SK-N-MC (cell line): ENCODE measurements at regions not wholly inside any gene's neighbourhood (a gene's known extent, or its start where the extent isn't known, plus 50 kb on each side); places are given as distances from the start of the nearest gene placed in this dataset.

Source experiments
- DNase-seq: peaks from one replicate; pipeline ENCODE4 v3.0.0-alpha.2; 2011; ENCODE audit warnings: low read depth, low spot score
- H3K27ac ChIP-seq: fragments of 200-600 bp; sonication (generic); 2 replicates; pipeline ENCODE4 v1.5.1; 2016; ENCODE audit warnings: mixed run types
- H3K36me3 ChIP-seq: fragments of 200-600 bp; sonication (generic); 2 replicates; pipeline ENCODE4 v1.6.1; 2017; ENCODE audit warnings: antibody characterized with exemption, low read length, mixed read lengths; ENCODE audit not compliant: insufficient read depth
- H3K4me3 ChIP-seq: fragments of 200-600 bp; sonication (generic); 2 replicates; pipeline ENCODE4 v1.5.1; 2016
- H3K9ac ChIP-seq: fragments of 200-600 bp; sonication (generic); 2 replicates; pipeline ENCODE4 v1.8.0; 2017; ENCODE audit warnings: mixed run types, mixed read lengths; ENCODE audit not compliant: insufficient read length
- H3K9me3 ChIP-seq: fragments of 200-600 bp; sonication (generic); 2 replicates; pipeline ENCODE4 v1.6.1; 2017; ENCODE audit warnings: low read depth, mild to moderate bottlenecking, antibody characterized with exemption, low read length, moderate library complexity, mixed read lengths
- EZH2 ChIP-seq: fragments of 200-600 bp; sonication (generic); IDR thresholded peaks from one replicate; pipeline ENCODE4 v1.6.1; 2017; ENCODE audit warnings: antibody characterized with exemption
- FOXP2 ChIP-seq: optimal IDR thresholded peaks from 2 replicates; pipeline ENCODE3; 2011; ENCODE audit warnings: mild to moderate bottlenecking, moderate library complexity; ENCODE audit not compliant: insufficient read depth; ENCODE audit errors: extremely low read length, control extremely low read depth
- POLR2AphosphoS5 ChIP-seq: IDR thresholded peaks from 2 replicates; pipeline ENCODE4 v1.6.1; 2012; ENCODE audit warnings: mild to moderate bottlenecking, low read depth, low read length, borderline replicate concordance

DNA sequence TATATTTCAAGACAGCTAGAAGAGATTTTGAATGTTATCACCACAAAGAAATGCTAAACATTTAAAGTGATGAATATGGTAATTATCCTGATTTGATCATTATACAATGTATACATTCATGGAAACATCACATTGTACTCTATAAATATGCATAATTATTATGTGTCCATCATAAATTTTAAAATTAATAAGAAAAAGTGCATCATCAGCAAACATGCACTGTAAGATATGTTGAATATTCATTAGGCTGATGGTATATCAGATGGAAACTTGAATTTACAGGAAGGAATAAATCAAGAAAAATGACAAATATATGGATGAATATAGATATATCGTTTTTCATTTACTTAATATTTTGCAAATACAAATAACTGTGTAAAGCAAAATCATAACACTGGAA lies 812.1 kb upstream of the INTU start:
- no peak overlapping the region for H3K9ac ChIP-seq
- H3K4me3 ChIP-seq, result peak overlapping the region; percentile 1; the same call in 1 of the 2 replicates
- H3K27ac ChIP-seq, result peak overlapping the region; percentile 92
- peaks cover 20% of the 10 kb centered on the region; the same call in 1 of the 2 replicates for H3K9me3 ChIP-seq
- no peak for TF ChIP-seq EZH2
- TF ChIP-seq POLR2AphosphoS5, result peak; percentile 41; the same call in 1 of the 2 replicates
- no peak for TF ChIP-seq FOXP2
- H3K36me3 ChIP-seq, result peaks cover 41% of the 10 kb centered on the region
- peak; percentile 84 for DNase-seq

DNA sequence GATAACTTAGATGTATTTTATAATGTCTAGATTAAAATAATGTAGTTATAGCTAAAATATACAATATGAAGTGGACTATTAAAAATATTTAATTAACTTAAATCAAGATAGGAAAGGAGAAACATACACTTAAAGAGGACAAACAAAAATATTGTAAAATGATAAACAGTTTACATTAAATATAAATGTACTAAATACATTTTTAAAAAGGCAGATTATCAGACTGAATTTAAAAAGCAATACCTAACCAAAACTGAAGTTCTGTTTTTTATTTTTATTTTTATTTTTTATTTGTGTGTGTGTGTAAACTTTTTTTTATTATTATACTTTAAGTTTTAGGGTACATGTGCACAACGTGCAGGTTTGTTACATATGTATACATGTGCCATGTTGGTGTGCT lies 811.6 kb upstream of the INTU start:
- no peak for TF ChIP-seq EZH2
- TF ChIP-seq POLR2AphosphoS5, result no peak
- TF ChIP-seq FOXP2, result no peak
- no peak overlapping the region for H3K4me3 ChIP-seq
- H3K27ac ChIP-seq, result peak overlapping the region; percentile 92
- DNase-seq, result no peak
- no peak overlapping the region for H3K9ac ChIP-seq
- peaks cover 20% of the 10 kb centered on the region; the same call in 1 of the 2 replicates for H3K9me3 ChIP-seq
- peaks cover 46% of the 10 kb centered on the region for H3K36me3 ChIP-seq

DNA sequence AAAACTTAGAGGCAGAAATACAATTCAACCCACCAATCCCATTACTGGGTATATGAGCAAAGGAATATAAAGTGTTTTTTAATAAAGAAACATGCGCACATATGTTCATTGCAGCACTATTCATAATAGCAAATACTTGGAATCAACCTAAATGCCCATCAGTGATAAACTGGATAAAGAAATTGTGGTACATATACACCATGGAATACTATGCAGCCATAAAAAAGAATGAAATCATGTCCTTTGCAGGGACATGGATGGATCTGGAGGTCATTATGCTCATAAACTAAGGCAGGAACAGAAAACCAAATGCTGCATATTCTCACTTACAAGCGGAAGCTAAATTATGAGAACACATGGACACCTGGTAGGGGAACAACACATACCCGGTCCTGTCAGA lies 807.7 kb upstream of the INTU start:
- Histone ChIP-seq H3K27ac (no peak overlapping the region), H3K36me3 (peaks cover 33% of the 10 kb centered on the region), H3K9ac (no peak overlapping the region), H3K9me3 (peaks cover 16% of the 10 kb centered on the region; the same call in 1 of the 2 replicates), H3K4me3 (no peak overlapping the region)
- DNase-seq, result no peak
- TF ChIP-seq EZH2, result no peak
- no peak for TF ChIP-seq POLR2AphosphoS5
- no peak for TF ChIP-seq FOXP2

DNA sequence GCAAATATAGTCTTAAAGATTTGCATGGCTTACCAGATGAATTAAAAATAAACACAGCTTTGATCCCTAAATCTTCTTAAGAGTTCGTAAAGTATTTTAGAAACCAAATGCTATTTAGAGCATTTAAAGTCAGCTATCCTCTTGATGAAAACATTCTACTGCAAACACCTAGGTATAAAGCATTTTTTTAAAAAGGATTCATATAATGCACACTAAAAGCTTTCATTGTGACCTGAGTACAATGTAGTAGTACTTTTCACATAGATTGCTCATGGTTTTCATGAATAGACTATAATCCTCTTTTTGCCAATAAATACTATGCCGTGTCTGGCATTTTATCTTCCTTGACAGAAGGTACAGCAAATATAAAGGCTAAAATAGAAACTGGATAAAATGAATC lies 805.1 kb upstream of the INTU start:
- peaks cover 48% of the 10 kb centered on the region for H3K36me3 ChIP-seq
- H3K9ac ChIP-seq, result no peak overlapping the region
- TF ChIP-seq FOXP2 (no peak), EZH2 (no peak), POLR2AphosphoS5 (no peak)
- no peak overlapping the region for H3K27ac ChIP-seq
- no peak overlapping the region for H3K4me3 ChIP-seq
- DNase-seq, result no peak
- H3K9me3 ChIP-seq, result peaks cover 17% of the 10 kb centered on the region; the same call in 1 of the 2 replicates

DNA sequence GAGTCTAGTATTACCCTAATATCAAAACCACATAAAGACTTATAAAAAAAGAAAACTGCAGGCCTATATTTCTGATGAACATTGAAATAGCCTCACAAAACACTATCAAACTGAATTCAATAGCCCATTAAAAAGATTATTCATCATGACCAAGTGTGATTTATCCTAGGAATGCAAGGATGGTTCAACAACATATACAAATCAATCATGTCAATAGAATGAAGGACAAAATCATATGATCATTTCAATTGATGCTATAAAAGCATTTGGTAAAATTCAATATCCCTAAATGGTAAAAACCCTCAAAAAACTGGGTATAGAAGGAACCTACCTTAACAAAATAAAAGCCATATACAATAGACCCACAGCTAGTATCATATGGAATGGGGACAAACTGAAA lies 797.9 kb upstream of the INTU start:
- Histone ChIP-seq H3K4me3 (no peak overlapping the region), H3K9me3 (peaks cover 12% of the 10 kb centered on the region; the same call in 1 of the 2 replicates), H3K27ac (no peak overlapping the region), H3K9ac (no peak overlapping the region), H3K36me3 (peaks cover 39% of the 10 kb centered on the region)
- no peak for DNase-seq
- TF ChIP-seq EZH2 (no peak), POLR2AphosphoS5 (no peak), FOXP2 (no peak)

DNA sequence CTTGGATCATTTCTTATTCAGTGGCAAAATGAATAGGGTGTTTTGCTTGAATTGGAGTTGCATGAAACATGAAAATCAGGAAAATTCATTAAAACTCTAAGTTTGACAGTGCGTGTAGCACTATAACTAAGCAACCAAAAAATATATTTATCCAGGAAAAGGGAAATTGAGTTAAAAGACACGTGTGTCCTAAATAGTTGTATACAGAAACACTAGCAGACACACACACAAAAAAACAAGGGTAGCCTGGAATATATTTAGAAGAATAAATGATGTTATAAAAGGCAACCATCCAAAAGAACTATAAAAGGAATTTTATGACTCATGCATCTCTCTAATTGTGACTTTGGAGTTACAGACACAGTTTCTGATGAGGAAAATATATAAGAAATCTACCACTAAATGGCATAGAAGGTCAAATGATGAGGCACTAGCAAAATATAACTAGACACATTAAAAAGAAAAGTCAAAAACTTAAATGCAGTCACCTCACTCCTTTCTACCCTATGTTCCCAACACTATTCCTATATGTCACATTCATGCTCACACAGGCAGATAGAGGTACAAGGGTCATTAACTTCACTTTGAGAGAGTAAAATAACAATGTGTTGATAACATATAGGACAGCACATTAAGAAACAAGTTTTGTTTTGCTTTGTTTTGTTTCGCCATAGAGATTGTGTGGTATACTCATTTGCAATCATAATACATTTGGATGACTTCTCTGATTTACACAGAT lies 793.6 kb upstream of the INTU start:
- H3K9ac ChIP-seq, result no peak overlapping the region
- DNase-seq, result no peak
- no peak overlapping the region for H3K4me3 ChIP-seq
- TF ChIP-seq POLR2AphosphoS5 (no peak), FOXP2 (no peak), EZH2 (no peak)
- H3K9me3 ChIP-seq, result peaks cover 7% of the 10 kb centered on the region; the same call in 1 of the 2 replicates
- H3K36me3 ChIP-seq, result peaks cover 22% of the 10 kb centered on the region
- no peak overlapping the region for H3K27ac ChIP-seq

DNA sequence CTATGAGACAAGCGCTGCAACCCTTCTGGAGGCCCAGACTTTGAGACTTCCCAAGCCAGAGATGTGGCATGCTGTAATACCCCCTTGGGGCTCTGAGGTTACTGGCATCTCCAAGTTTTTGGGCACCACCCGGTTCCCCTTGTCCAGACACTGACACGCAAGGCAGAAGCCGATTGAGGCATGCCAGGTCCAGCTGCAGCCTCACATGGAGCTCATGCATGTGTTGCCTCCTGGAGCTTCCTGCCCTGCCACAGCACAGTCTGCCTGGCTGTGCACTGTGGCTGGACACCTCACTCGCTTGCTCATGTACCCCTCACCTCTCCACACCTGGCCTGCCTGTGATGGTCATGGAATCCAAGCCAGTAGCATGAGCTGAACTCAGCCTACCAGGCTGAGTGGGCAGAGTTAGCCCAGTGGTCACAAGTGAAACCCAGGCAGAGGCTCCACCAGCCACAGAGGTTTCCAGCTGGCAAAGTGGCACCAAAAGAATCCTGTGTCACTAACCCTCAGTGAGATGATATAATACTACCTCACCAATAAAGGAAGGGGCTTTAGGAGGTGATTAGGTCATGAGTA lies 789.2 kb upstream of the INTU start:
- no peak for DNase-seq
- H3K36me3 ChIP-seq, result peaks cover 23% of the 10 kb centered on the region
- TF ChIP-seq EZH2, result no peak
- no peak for TF ChIP-seq FOXP2
- TF ChIP-seq POLR2AphosphoS5, result no peak
- H3K4me3 ChIP-seq, result no peak overlapping the region
- no peak overlapping the region for H3K27ac ChIP-seq
- H3K9me3 ChIP-seq, result no peaks in the 10 kb centered on the region
- H3K9ac ChIP-seq, result no peak overlapping the region

DNA sequence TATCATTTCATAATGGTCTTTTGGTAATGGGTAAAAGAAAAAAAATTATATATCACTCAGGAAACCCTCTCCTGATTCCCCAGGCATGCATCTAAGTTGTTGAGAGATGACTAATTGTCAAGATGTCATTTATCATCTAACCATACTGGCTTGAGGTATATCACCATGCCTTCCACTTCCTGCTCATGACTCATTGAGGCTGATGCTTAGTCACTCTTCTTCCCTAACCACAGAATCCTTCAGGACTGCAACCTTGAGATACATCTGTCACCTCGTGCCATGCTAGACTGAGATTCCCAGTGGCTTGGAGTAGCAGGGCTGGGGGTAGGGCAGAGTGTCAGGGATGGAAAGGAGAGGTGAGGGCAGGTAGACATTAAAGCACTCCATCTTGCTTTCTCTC lies 782.5 kb upstream of the INTU start:
- no peak overlapping the region for H3K27ac ChIP-seq
- no peak for DNase-seq
- H3K4me3 ChIP-seq, result no peak overlapping the region
- TF ChIP-seq EZH2 (no peak), POLR2AphosphoS5 (no peak), FOXP2 (no peak)
- H3K9me3 ChIP-seq, result no peaks in the 10 kb centered on the region
- H3K36me3 ChIP-seq, result peaks cover 11% of the 10 kb centered on the region
- no peak overlapping the region for H3K9ac ChIP-seq

DNA sequence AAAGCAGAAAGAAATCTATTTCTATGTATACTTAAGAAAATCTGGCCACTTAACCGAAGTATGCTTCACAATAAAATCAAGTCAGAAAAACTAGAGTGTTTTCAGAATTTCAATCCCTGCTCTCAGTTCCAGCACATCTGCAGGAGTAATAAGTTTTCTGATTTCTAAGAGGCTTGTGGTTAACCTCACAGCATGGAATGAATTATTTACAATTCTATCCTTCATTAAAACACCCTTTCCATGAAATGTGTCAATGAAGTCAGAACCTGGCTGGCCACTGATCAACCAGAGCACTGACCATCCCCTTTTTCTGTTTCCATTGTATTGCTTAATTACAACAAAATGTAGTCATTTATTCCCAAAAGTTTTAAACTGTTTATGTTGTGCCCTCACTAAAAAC lies 781.4 kb upstream of the INTU start:
- Histone ChIP-seq H3K4me3 (no peak overlapping the region), H3K9me3 (no peaks in the 10 kb centered on the region), H3K27ac (0 out of 2 replicates have a peak overlapping the region, but pooled peaks have one; percentile 26), H3K9ac (no peak overlapping the region), H3K36me3 (peaks cover 11% of the 10 kb centered on the region)
- TF ChIP-seq EZH2 (no peak), POLR2AphosphoS5 (no peak), FOXP2 (no peak)
- DNase-seq, result no peak
